ENCODE measurements at regions not wholly inside any gene's neighbourhood (a gene's known extent, or its start where the extent isn't known, plus 50 kb on each side); places are given as distances from the start of the nearest gene placed in this dataset.

DNA sequence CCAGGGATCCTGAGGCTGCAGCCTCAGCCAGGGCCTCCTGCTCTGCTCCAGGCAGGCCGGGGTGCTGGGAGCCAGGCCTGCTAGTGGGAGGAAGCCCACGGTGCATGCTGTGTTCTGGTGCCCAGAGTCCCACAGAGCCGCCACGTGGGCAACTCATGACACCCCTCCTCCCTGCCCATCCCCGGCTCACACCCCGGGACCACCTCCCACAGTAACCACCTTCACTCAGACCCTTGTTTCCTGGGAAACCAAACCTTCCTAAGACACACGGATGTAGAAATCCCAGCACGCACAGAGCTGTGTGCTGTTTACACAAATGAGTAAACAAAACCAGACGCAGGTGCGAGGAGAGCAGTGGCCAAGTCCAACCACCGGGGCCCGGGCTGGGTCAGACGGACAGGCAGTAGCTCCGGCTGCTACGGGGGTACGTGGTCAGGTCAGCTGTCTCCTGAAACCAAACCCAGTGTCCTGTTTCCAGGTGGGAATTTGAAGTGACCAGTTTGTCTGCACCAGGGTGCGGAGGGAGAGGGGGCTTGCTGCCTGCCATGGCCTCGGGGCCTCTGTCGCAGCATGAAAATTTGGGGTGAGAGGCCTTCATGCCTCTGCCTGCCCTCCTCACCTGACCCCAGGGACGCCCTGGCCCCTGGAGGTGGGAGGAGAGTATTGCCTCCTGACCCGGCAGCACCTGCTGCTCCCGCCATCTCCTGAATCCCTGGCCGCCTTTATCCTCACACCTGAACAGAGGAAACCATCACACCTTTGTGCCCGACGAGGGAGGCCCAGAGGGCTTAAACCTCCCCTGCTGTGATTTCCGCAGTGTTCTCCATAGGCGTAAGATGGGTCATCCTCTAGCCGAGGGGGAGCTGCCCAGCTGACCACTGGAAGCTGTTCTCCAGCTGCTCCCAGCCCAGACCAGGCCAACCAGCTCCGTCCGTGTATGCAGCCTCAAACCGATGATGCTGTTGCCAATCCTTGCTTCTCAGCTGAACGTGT, 52.0 kb upstream of the SMOC2 start (continued):
- TF ChIP-seq SSRP1 (CRISPR knock-in tag; IDR thresholded peaks at IDR 0.05) (no peak), SIN3B (IDR thresholded peaks at IDR 0.05; ENCODE audit: low read length) (no peak), STAG1 (CRISPR knock-in tag; IDR thresholded peaks at IDR 0.05) (no peak), ZNF101 (CRISPR knock-in tag; IDR thresholded peaks at IDR 0.05; ENCODE audit: borderline replicate concordance, low read depth) (no peak), DMAP1 (CRISPR knock-in tag; IDR thresholded peaks at IDR 0.05) (no peak), ZNF782 (CRISPR knock-in tag; IDR thresholded peaks at IDR 0.05; ENCODE audit: borderline replicate concordance) (no peak), PHF8 (CRISPR knock-in tag; IDR thresholded peaks at IDR 0.05) (no peak), NKX3-1 (CRISPR knock-in tag; IDR thresholded peaks at IDR 0.05) (no peak), ZNF350 (CRISPR knock-in tag; IDR thresholded peaks at IDR 0.05; ENCODE audit: borderline replicate concordance, low read depth) (no peak), NCOA5 (CRISPR knock-in tag; IDR thresholded peaks at IDR 0.05) (no peak), NFKBIZ (CRISPR knock-in tag; IDR thresholded peaks at IDR 0.05) (no peak), ZNF558 (CRISPR knock-in tag; IDR thresholded peaks at IDR 0.05; ENCODE audit: borderline replicate concordance) (no peak), JDP2 (CRISPR knock-in tag; IDR thresholded peaks at IDR 0.05; ENCODE audit: borderline replicate concordance) (no peak), TBX2 (CRISPR knock-in tag; IDR thresholded peaks at IDR 0.05; ENCODE audit: borderline replicate concordance) (peak; percentile 49; the same call in 1 of the 2 replicates)
- TF ChIP-seq, protein P1, sequence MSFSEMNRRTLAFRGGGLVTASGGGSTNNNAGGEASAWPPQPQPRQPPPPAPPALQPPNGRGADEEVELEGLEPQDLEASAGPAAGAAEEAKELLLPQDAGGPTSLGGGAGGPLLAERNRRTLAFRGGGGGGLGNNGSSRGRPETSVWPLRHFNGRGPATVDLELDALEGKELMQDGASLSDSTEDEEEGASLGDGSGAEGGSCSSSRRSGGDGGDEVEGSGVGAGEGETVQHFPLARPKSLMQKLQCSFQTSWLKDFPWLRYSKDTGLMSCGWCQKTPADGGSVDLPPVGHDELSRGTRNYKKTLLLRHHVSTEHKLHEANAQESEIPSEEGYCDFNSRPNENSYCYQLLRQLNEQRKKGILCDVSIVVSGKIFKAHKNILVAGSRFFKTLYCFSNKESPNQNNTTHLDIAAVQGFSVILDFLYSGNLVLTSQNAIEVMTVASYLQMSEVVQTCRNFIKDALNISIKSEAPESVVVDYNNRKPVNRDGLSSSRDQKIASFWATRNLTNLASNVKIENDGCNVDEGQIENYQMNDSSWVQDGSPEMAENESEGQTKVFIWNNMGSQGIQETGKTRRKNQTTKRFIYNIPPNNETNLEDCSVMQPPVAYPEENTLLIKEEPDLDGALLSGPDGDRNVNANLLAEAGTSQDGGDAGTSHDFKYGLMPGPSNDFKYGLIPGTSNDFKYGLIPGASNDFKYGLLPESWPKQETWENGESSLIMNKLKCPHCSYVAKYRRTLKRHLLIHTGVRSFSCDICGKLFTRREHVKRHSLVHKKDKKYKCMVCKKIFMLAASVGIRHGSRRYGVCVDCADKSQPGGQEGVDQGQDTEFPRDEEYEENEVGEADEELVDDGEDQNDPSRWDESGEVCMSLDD (CRISPR knock-in tag; IDR thresholded peaks at IDR 0.05; ENCODE audit: borderline replicate concordance) = no peak
- TF ChIP-seq, protein P2, sequence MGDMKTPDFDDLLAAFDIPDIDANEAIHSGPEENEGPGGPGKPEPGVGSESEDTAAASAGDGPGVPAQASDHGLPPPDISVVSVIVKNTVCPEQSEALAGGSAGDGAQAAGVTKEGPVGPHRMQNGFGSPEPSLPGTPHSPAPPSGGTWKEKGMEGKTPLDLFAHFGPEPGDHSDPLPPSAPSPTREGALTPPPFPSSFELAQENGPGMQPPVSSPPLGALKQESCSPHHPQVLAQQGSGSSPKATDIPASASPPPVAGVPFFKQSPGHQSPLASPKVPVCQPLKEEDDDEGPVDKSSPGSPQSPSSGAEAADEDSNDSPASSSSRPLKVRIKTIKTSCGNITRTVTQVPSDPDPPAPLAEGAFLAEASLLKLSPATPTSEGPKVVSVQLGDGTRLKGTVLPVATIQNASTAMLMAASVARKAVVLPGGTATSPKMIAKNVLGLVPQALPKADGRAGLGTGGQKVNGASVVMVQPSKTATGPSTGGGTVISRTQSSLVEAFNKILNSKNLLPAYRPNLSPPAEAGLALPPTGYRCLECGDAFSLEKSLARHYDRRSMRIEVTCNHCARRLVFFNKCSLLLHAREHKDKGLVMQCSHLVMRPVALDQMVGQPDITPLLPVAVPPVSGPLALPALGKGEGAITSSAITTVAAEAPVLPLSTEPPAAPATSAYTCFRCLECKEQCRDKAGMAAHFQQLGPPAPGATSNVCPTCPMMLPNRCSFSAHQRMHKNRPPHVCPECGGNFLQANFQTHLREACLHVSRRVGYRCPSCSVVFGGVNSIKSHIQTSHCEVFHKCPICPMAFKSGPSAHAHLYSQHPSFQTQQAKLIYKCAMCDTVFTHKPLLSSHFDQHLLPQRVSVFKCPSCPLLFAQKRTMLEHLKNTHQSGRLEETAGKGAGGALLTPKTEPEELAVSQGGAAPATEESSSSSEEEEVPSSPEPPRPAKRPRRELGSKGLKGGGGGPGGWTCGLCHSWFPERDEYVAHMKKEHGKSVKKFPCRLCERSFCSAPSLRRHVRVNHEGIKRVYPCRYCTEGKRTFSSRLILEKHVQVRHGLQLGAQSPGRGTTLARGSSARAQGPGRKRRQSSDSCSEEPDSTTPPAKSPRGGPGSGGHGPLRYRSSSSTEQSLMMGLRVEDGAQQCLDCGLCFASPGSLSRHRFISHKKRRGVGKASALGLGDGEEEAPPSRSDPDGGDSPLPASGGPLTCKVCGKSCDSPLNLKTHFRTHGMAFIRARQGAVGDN (CRISPR knock-in tag; IDR thresholded peaks at IDR 0.05) = peak; percentile 70
- TF ChIP-seq, protein P3, sequence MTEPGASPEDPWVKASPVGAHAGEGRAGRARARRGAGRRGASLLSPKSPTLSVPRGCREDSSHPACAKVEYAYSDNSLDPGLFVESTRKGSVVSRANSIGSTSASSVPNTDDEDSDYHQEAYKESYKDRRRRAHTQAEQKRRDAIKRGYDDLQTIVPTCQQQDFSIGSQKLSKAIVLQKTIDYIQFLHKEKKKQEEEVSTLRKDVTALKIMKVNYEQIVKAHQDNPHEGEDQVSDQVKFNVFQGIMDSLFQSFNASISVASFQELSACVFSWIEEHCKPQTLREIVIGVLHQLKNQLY (CRISPR knock-in tag; IDR thresholded peaks at IDR 0.05) = peak; percentile 40; the same call in 1 of the 2 replicates
- TF ChIP-seq, protein P4, sequence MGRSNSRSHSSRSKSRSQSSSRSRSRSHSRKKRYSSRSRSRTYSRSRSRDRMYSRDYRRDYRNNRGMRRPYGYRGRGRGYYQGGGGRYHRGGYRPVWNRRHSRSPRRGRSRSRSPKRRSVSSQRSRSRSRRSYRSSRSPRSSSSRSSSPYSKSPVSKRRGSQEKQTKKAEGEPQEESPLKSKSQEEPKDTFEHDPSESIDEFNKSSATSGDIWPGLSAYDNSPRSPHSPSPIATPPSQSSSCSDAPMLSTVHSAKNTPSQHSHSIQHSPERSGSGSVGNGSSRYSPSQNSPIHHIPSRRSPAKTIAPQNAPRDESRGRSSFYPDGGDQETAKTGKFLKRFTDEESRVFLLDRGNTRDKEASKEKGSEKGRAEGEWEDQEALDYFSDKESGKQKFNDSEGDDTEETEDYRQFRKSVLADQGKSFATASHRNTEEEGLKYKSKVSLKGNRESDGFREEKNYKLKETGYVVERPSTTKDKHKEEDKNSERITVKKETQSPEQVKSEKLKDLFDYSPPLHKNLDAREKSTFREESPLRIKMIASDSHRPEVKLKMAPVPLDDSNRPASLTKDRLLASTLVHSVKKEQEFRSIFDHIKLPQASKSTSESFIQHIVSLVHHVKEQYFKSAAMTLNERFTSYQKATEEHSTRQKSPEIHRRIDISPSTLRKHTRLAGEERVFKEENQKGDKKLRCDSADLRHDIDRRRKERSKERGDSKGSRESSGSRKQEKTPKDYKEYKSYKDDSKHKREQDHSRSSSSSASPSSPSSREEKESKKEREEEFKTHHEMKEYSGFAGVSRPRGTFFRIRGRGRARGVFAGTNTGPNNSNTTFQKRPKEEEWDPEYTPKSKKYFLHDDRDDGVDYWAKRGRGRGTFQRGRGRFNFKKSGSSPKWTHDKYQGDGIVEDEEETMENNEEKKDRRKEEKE (IDR thresholded peaks at IDR 0.05) = no peak

All from HepG2 (cell line).